ENCODE measurements at regions not wholly inside any gene's neighbourhood (a gene's known extent, or its start where the extent isn't known, plus 50 kb on each side); places are given as distances from the start of the nearest gene placed in this dataset.

GRCh38 chr2:195299600-195299999 lies 357.4 kb upstream of the SLC39A10 start:
- CTCF ChIA-PET, result no interaction called here
- dilution Hi-C loops (cut with MboI; ENCODE audit: extremely low pct_ligation_motif_present, low sequenced_read_pairs), result no loop called here

GRCh38 chr2:195296490-195296889 lies 360.5 kb upstream of the SLC39A10 start:
- TF ChIP-seq MYC (IDR thresholded peaks at IDR 0.05; ENCODE audit: low read depth, low read length), result no peak
- no peak for TF ChIP-seq JUN (IDR thresholded peaks at IDR 0.05; ENCODE audit: borderline replicate concordance, insufficient read depth, insufficient read length, low read depth)

More at GRCh38 chr2:195299600-195299999, 357.4 kb upstream of the SLC39A10 start:
- H3K27ac ChIP-seq (ENCODE audit: insufficient read depth, low read depth, low read length), result no peak overlapping the region
- BruUV-seq (replicated peaks), result no TSS peak
- no peaks in the 10 kb centered on the region for H3K9me3 ChIP-seq (replicated peaks; ENCODE audit: control insufficient read depth, insufficient read depth, low read length)
- no peaks in the 10 kb centered on the region for H3K4me1 ChIP-seq (ENCODE audit: control insufficient read depth, extremely low read depth, insufficient read depth, low read length)
- no peak for DNase-seq (ENCODE audit: low read depth, low spot score)
- H3K36me3 ChIP-seq (ENCODE audit: control insufficient read depth in 2 of 2, extremely low read depth in 1 of 2, insufficient read depth in 2 of 2, low read length in 2 of 2), result no peaks in the 10 kb centered on the region
- H3K79me2 ChIP-seq (ENCODE audit: control insufficient read depth, insufficient read depth, low read length), result no peaks in the 10 kb centered on the region
- no peak overlapping the region for H3K4me2 ChIP-seq (ENCODE audit: insufficient read depth, low read length)
- no peaks in the 10 kb centered on the region for H4K20me1 ChIP-seq (replicated peaks; ENCODE audit: control insufficient read depth, extremely low read depth, insufficient read depth, low read length)
- POLR2A ChIA-PET, result no interaction called here
- no peak overlapping the region for H3K9ac ChIP-seq (replicated peaks; ENCODE audit: extremely low read depth, insufficient read depth, low read length)
- no peaks in the 10 kb centered on the region for H3K27me3 ChIP-seq (ENCODE audit: control insufficient read depth in 2 of 2, insufficient read depth in 2 of 2, low read length in 2 of 2)
- no peaks in the 10 kb centered on the region for H3K9me1 ChIP-seq (replicated peaks; ENCODE audit: control insufficient read depth, extremely low read depth, insufficient read depth, low read length)
- FAIRE-seq, result no peak
- no peak overlapping the region for H3K4me3 ChIP-seq (replicated peaks in 1 of 3; ENCODE audit: insufficient read depth in 1 of 3, low read depth in 1 of 3, low read length in 3 of 3)
- intact Hi-C loops (cut with micrococcal nuclease), result no loop called here
- TF ChIP-seq POLR2A (IDR thresholded peaks at IDR 0.05; ENCODE audit: low read depth, low read length) (no peak), JUN (IDR thresholded peaks at IDR 0.05; ENCODE audit: borderline replicate concordance, insufficient read depth, insufficient read length, low read depth) (no peak), POLR2AphosphoS5 (IDR thresholded peaks at IDR 0.05; ENCODE audit: insufficient read depth, low read depth, low read length) (no peak), GATA2 (IDR thresholded peaks at IDR 0.05; ENCODE audit: insufficient read depth, insufficient read length, low read depth, low read length) (no peak)
- no peak overlapping the region for H2AFZ ChIP-seq (ENCODE audit: low read depth, low read length)

More at GRCh38 chr2:195296490-195296889, 360.5 kb upstream of the SLC39A10 start:
- no peak for FAIRE-seq
- BruUV-seq (replicated peaks), result no TSS peak
- H3K36me3 ChIP-seq (ENCODE audit: control insufficient read depth in 2 of 2, extremely low read depth in 1 of 2, insufficient read depth in 2 of 2, low read length in 2 of 2), result no peaks in the 10 kb centered on the region
- intact Hi-C loops (cut with micrococcal nuclease) (no loop called here), dilution Hi-C loops (cut with MboI; ENCODE audit: extremely low pct_ligation_motif_present, low sequenced_read_pairs) (no loop called here)
- H3K4me2 ChIP-seq (ENCODE audit: insufficient read depth, low read length), result no peak overlapping the region
- no peaks in the 10 kb centered on the region for H3K27me3 ChIP-seq (ENCODE audit: control insufficient read depth in 2 of 2, insufficient read depth in 2 of 2, low read length in 2 of 2)
- no peaks in the 10 kb centered on the region for H3K4me1 ChIP-seq (ENCODE audit: control insufficient read depth, extremely low read depth, insufficient read depth, low read length)
- H3K9ac ChIP-seq (replicated peaks; ENCODE audit: extremely low read depth, insufficient read depth, low read length), result no peak overlapping the region
- no peak overlapping the region for H3K4me3 ChIP-seq (replicated peaks in 1 of 3; ENCODE audit: insufficient read depth in 1 of 3, low read depth in 1 of 3, low read length in 3 of 3)
- H4K20me1 ChIP-seq (replicated peaks; ENCODE audit: control insufficient read depth, extremely low read depth, insufficient read depth, low read length), result no peaks in the 10 kb centered on the region
- no peak overlapping the region for H3K27ac ChIP-seq (ENCODE audit: insufficient read depth, low read depth, low read length)
- H3K9me1 ChIP-seq (replicated peaks; ENCODE audit: control insufficient read depth, extremely low read depth, insufficient read depth, low read length), result no peaks in the 10 kb centered on the region
- no peak for DNase-seq (ENCODE audit: low read depth, low spot score)
- no peaks in the 10 kb centered on the region for H3K79me2 ChIP-seq (ENCODE audit: control insufficient read depth, insufficient read depth, low read length)
- no peak overlapping the region for H2AFZ ChIP-seq (ENCODE audit: low read depth, low read length)
- H3K9me3 ChIP-seq (replicated peaks; ENCODE audit: control insufficient read depth, insufficient read depth, low read length), result no peaks in the 10 kb centered on the region
- POLR2A ChIA-PET, result no interaction called here
- CTCF ChIA-PET, result no interaction called here

All from endothelial cell of umbilical vein (primary cell).